ENCODE measurements at regions not wholly inside any gene's neighbourhood (a gene's known extent, or its start where the extent isn't known, plus 50 kb on each side); places are given as distances from the start of the nearest gene placed in this dataset.

- H3K4me3 ChIP-seq: no peak overlapping the region
- no peak for DNase-seq
- H3K27ac ChIP-seq: no peak overlapping the region
- TF ChIP-seq CTCF (IDR thresholded peaks at IDR 0.05) (no peak), EP300 (IDR thresholded peaks at IDR 0.05) (no peak), POLR2A (IDR thresholded peaks at IDR 0.05) (no peak)
- intact Hi-C loops (cut with DNase I): no loop called here
- H3K27me3 ChIP-seq: peaks cover 2% of the 10 kb centered on the region
- no peaks in the 10 kb centered on the region for H3K9me3 ChIP-seq
- 67 to 80% (median 68%) methylated on average over 1 of the region's 1 CpG for WGBS, 3 donors
- no peaks in the 10 kb centered on the region for H3K36me3 ChIP-seq
- peaks cover 4% of the 10 kb centered on the region for H3K4me1 ChIP-seq (ENCODE audit: insufficient read depth)
Observed at GRCh38 chr11:12315024-12315423, 62.3 kb upstream of the PARVA start.

GRCh38 chr11:12316432-12316831, 60.9 kb upstream of the PARVA start:
- DNase-seq: no peak
- TF ChIP-seq EP300 (IDR thresholded peaks at IDR 0.05) (no peak), POLR2A (IDR thresholded peaks at IDR 0.05) (no peak)
- no peaks in the 10 kb centered on the region for H3K36me3 ChIP-seq
- intact Hi-C loops (cut with DNase I): no loop called here
- no peak overlapping the region for H3K4me3 ChIP-seq
- H3K27me3 ChIP-seq: peaks cover 2% of the 10 kb centered on the region
- H3K9me3 ChIP-seq: no peaks in the 10 kb centered on the region
- H3K4me1 ChIP-seq (ENCODE audit: insufficient read depth): peaks cover 4% of the 10 kb centered on the region
- no peak overlapping the region for H3K27ac ChIP-seq

GRCh38 chr11:12318791-12319438, 58.5 kb upstream of the PARVA start:
- no peak overlapping the region for H3K4me3 ChIP-seq
- 35 to 43% (median 41%) methylated on average over 10 of the region's 10 CpGs for WGBS, 3 donors
- DNase-seq: no peak
- H3K9me3 ChIP-seq: no peaks in the 10 kb centered on the region
- intact Hi-C loops (cut with DNase I): no loop called here
- no peak overlapping the region for H3K27ac ChIP-seq
- peaks cover 2% of the 10 kb centered on the region for H3K27me3 ChIP-seq
- TF ChIP-seq CTCF (IDR thresholded peaks at IDR 0.05): no peak
- no peak for TF ChIP-seq EP300 (IDR thresholded peaks at IDR 0.05)
- TF ChIP-seq POLR2A (IDR thresholded peaks at IDR 0.05): no peak
- peaks cover 4% of the 10 kb centered on the region for H3K4me1 ChIP-seq (ENCODE audit: insufficient read depth)
- H3K36me3 ChIP-seq: no peaks in the 10 kb centered on the region

DNA sequence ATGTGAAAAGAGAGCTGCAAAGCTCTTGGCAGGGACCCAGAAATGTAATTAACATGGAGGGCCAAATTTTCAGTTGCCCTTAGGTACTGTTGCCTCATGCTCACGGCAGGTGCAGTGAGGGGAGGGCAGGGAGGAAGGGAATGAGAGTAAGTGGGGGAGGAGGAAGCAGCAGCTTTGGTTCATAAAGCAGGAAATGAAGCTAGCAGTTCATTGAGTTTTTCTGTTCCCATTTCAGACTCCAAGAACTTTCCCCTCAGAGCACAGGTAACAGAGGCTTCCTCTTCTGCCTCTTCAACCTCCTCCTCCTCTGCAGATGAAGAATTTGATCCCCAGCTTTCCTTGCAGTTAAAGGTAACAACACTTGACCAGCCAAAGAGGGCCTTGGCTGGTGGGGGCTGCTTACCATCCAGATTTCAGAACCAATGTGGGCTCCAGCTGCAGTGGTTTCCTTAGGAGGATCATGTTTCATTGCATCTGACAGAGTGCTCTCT, 57.9 kb upstream of the PARVA start:
- Histone ChIP-seq H3K4me3 (no peak overlapping the region), H3K36me3 (no peaks in the 10 kb centered on the region), H3K27me3 (peaks cover 2% of the 10 kb centered on the region), H3K4me1 (ENCODE audit: insufficient read depth) (peaks cover 4% of the 10 kb centered on the region), H3K27ac (no peak overlapping the region), H3K9me3 (no peaks in the 10 kb centered on the region)
- intact Hi-C loops (cut with DNase I): no loop called here
- TF ChIP-seq CTCF (IDR thresholded peaks at IDR 0.05): no peak
- TF ChIP-seq POLR2A (IDR thresholded peaks at IDR 0.05): no peak
- TF ChIP-seq EP300 (IDR thresholded peaks at IDR 0.05): no peak
- 10 to 14% (median 12%) methylated on average over 1 of the region's 1 CpG for WGBS, 3 donors
- DNase-seq: no peak

DNA sequence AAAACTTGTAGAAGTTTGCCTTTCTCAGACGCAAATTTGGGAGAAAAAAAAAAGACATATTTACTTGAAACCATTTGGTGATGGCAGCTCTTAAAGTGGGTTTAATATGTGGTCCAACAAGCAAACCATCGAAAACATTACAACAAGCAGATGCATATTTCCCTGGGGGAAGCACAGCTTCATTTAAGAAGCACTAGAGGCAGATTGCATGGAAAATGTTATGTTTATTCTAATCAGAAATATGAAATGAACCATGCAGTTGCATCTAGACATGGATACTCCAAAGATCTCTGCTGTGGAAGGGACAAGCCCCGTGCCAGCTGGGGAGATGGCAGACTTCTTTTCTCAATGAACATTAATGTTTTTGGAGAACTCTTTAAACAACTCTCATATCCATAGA, 57.4 kb upstream of the PARVA start:
- H3K9me3 ChIP-seq: no peaks in the 10 kb centered on the region
- no peak overlapping the region for H3K27ac ChIP-seq
- no peaks in the 10 kb centered on the region for H3K36me3 ChIP-seq
- WGBS, 3 donors: 55 to 68% (median 62%) methylated on average over 3 of the region's 3 CpGs
- H3K4me1 ChIP-seq (ENCODE audit: insufficient read depth): peaks cover 4% of the 10 kb centered on the region
- peaks cover 2% of the 10 kb centered on the region for H3K27me3 ChIP-seq
- intact Hi-C loops (cut with DNase I): loop anchor here in 2 of 4 donors (10.0 kb wide), 2 partner anchors 195 to 345 kb away; no protein-coding TSS in a partner anchor
- H3K4me3 ChIP-seq: no peak overlapping the region
- no peak for DNase-seq
- no peak for TF ChIP-seq POLR2A (IDR thresholded peaks at IDR 0.05)
- no peak for TF ChIP-seq EP300 (IDR thresholded peaks at IDR 0.05)
- no peak for TF ChIP-seq CTCF (IDR thresholded peaks at IDR 0.05)

Measured in ovary (tissue), 7 donors.